HG03558 (cell line): ENCODE measurements at regions not wholly inside any gene's neighbourhood (a gene's known extent, or its start where the extent isn't known, plus 50 kb on each side); places are given as distances from the start of the nearest gene placed in this dataset.
"Not testable (repeated sequence)": the region's sequence is repeated elsewhere in the genome, so short reads cannot be mapped to it uniquely, and the experiment has no call there.

Source experiments
- ATAC-seq: cut with Tn5 transposase; IDR thresholded peaks from one replicate; pipeline ENCODE4 v1.9.1; 2021; ENCODE audit warnings: moderate number of reproducible peaks; ENCODE audit not compliant: unreplicated experiment; ENCODE audit errors: extremely low read depth

DNA sequence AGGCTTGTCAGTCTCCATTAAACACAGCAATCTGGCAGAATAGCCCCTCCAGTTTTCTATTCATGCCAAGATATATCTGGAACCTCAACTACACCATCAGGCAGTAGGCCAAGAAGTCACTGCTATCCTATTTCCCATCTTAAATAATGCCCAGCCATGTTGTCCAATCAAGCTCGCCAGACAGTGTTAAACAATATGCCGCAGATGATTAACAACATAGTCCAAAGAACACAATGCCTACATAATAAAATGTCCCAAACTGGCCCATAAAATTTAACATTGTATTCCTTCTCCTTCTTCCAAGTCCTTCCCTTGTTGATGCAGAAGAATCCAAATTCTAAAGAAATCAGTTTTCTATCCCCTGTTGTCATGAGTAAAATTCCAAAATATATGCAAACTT is 427.4 kb upstream of the PPP2R3A start:
- no peak for ATAC-seq

DNA sequence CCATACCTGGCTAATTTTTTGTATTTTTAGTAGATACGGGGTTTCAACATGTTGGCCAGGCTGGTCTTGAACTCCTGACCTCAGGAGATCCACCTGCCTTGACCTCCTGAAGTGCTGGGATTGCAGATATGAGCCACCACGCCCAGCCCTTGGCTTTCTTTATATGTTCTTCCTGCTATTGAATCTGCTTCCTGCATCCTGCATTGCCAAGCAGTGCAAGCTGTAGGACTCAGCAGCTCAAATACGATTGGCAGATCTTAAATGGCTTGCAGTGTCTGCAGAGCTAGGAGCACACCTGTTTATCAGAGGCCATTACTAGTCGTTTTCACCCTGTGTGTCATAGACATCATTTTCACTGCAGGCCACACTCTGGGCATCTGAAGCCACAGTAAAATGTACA is 426.2 kb upstream of the PPP2R3A start:
- ATAC-seq: no peak

DNA sequence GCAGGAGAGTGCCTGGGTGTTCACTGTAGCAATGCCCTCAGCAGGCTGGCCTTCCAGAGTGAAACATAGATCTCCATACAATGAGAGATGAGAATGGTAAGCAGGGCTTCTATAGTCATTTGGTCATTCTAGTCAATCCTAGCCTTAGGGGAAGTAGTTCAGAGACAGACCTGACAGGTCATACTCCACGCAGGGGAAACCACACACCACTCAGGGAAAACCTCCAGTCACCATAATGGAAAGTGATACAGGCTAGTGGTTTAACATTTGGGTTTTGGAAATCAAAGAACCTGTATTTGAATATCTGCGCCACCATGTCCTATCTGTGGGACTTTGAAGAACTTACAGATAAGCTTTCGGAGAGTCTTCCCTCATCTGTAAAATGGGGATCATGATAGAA is 425.7 kb upstream of the PPP2R3A start:
- no peak for ATAC-seq

- no peak for ATAC-seq
These were observed 415.5 kb upstream of the PPP2R3A start for GRCh38 chr3:135549928-135550494.

- no peak for ATAC-seq
These were observed 409.4 kb upstream of the PPP2R3A start for GRCh38 chr3:135556174-135556573.

- no peak for ATAC-seq
These were observed 407.3 kb upstream of the PPP2R3A start for GRCh38 chr3:135558150-135558783.

DNA sequence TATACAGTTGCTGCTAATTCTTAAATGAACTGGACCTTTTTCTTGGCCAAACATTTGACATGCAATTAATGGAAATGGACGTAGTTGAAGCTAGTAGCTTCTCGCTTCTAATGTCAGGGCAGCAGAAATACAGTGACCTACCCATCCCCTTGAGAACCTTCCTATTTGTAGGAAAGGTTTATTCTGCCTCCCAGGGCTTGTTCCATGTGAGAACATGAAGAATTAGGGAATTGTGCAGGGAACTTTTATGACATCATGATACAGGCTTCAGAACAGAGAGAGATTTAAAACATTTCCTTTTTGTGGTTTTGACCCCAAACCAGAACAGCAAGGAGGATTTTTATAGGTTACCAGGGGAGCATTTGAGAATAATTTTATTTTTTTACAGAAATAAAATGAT is 406.6 kb upstream of the PPP2R3A start:
- no peak for ATAC-seq

GRCh38 chr3:135559802-135560201 is 405.7 kb upstream of the PPP2R3A start:
- no peak for ATAC-seq

DNA sequence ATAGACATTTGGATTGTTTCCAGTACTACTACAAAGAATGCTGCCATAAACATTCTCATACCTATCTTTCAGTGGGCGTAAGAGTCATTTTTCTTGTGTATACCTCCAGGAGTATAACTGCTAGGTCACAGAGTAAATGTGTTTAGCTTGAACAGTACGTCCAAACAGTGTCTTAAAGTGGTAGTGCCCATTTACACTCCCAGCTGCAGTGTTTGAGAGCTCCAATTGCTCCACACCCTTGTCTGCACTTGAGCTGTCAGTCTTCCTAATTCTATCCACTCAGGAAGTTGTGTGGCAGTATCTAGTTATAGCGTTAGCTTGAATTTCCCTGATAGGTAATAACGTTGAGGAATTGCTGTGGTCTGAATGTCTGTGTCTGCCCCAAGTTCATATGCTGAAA is 404.7 kb upstream of the PPP2R3A start:
- no peak for ATAC-seq

DNA sequence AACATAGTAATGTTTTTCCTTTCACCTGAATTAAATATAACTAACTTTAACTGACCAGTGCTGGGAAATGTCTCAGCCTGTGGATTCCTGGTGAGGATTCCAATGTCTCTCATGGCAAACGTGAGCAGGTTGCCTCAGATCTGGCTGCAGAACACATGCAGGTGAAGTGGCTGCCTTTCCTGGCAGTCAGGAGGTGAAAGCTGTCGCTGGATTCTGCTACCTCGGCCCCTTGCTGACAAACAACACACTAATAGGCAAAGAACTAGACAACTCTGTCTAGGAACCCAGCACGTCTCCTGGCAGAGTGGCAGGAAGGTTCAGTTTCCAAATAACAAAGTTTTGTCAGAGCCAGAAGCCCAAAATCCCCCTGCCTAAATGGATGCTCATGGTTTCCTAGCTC is 400.8 kb upstream of the PPP2R3A start:
- ATAC-seq: no peak

- no peak for ATAC-seq
These were observed 400.0 kb upstream of the PPP2R3A start for GRCh38 chr3:135565546-135565945.

- no peak for ATAC-seq
These were observed 398.3 kb upstream of the PPP2R3A start for GRCh38 chr3:135567223-135567622.

GRCh38 chr3:135576751-135577150 is 388.8 kb upstream of the PPP2R3A start:
- ATAC-seq: no peak

DNA sequence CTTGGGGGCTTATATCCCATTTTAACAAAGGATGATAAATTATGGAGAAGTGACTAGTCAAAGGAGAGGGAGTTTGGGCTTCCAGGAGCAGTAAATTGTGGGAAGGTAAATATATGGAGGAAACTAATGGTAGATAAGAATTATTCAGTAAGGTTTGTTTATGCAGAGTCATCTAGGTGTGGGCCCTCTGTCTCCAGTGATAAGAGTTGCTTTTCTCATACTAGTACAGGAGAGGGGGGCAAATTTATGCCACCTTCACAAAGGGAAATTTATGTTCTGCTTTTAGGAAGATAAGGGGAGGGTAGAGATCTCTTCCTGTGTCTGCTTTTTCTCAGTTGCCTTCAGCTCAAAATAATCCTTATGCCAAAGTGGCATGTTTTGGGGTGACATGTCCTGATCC is 383.7 kb upstream of the PPP2R3A start:
- no peak for ATAC-seq

DNA sequence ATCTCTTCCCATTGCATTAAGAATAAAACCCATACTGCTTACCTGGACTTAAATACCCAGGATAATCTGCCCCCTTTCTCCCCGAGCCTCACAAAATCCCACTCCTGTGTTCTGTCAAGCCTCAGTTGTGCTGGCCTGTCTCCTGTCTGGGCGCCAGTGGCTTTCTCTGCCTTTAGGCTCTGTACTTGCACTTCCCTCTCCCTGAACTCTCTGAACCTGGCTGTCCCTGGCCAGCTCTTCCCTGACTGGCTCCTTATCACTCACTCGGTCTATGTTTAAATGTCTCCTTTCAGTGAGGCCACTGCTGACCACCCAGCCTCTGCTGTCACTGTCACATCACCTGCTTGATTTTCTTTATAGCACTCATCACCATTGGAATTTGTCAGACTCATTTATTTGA is 382.7 kb upstream of the PPP2R3A start:
- no peak for ATAC-seq

- ATAC-seq: no peak
These were observed 369.0 kb upstream of the PPP2R3A start for GRCh38 chr3:135596563-135596962.

DNA sequence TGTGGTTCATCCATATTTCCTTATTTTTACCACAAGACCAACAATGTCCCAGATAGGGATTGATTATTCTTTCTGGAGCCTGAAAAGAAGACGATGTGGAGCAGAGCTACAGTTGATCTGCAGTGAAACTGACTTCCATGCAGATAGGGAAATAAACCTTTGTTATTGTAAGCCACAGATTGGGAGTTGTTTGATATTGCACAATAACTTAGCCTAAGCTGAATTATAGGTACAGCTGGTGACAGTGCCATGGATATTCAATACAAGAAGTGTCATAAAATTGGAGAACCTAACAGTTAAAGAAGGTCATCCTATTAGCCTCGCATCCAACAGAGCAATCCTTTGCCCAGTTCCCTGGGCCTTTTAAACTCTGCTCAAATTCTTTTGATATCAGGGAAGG is 367.7 kb upstream of the PPP2R3A start:
- no peak for ATAC-seq

- ATAC-seq: no peak
These were observed 366.9 kb upstream of the PPP2R3A start for GRCh38 chr3:135598597-135598996.

GRCh38 chr3:135604512-135604911 is 361.0 kb upstream of the PPP2R3A start:
- not testable (repeated sequence) for ATAC-seq

- no peak for ATAC-seq
These were observed 347.4 kb upstream of the PPP2R3A start for GRCh38 chr3:135618123-135618522.

- ATAC-seq: no peak
These were observed 344.2 kb upstream of the PPP2R3A start for GRCh38 chr3:135621184-135621920.

- ATAC-seq: no peak
These were observed 343.3 kb upstream of the PPP2R3A start for GRCh38 chr3:135622215-135622614.
